ENCODE measurements at regions not wholly inside any gene's neighbourhood (a gene's known extent, or its start where the extent isn't known, plus 50 kb on each side); places are given as distances from the start of the nearest gene placed in this dataset.

- FAIRE-seq (no peak), DNase-seq (ENCODE audit: extremely low read depth in 1 of 4, low spot score in 3 of 4) (no peak), ATAC-seq (no peak)
- H3K79me2 ChIP-seq (ENCODE audit: control insufficient read depth, insufficient read depth, low read length), result no peaks in the 10 kb centered on the region
- 0% methylated on average over 5 of the region's 5 CpGs for WGBS (ENCODE audit: insufficient coverage, low coverage, missing lambda C conversion rate)
- no peaks in the 10 kb centered on the region for H3K36me3 ChIP-seq (ENCODE audit: control insufficient read depth, insufficient read depth, low read length)
- BruUV-seq (replicated peaks), result no TSS peak
- CTCF ChIA-PET (ENCODE audit: low intra/inter-chr PET ratio), result no interaction called here
- POLR2A ChIA-PET, result no interaction called here
- H3K9me1 ChIP-seq (ENCODE audit: control insufficient read depth, insufficient read depth, low read length), result no peaks in the 10 kb centered on the region
- intact Hi-C loops (cut with micrococcal nuclease), result no loop called here
- no peak overlapping the region for H3K27ac ChIP-seq (ENCODE audit: extremely low read depth, low read depth, low read length)
- H2AFZ ChIP-seq (ENCODE audit: low read depth, low read length), result no peak overlapping the region
- no peaks in the 10 kb centered on the region for H4K20me1 ChIP-seq (replicated peaks; ENCODE audit: control insufficient read depth, insufficient read depth, low read length)
- TF ChIP-seq E2F6 (IDR thresholded peaks at IDR 0.05; ENCODE audit: borderline replicate concordance in 1 of 2, extremely low read depth in 1 of 2, insufficient read depth in 1 of 2, insufficient read length in 1 of 2, low read depth in 1 of 2, low read length in 1 of 2, poor library complexity in 1 of 2, severe bottlenecking in 1 of 2) (no peak), SRSF7 (optimal IDR thresholded peaks at IDR 0.05; ENCODE audit: low read depth, low read length) (no peak), E2F1 (CRISPR knock-in tag; IDR thresholded peaks at IDR 0.05) (no peak), ZKSCAN8 (CRISPR knock-in tag; IDR thresholded peaks at IDR 0.05) (no peak)
- no peaks in the 10 kb centered on the region for H3K9me3 ChIP-seq (replicated peaks; ENCODE audit: control insufficient read depth, insufficient read depth, low read depth, low read length)
- no peak overlapping the region for H3K9ac ChIP-seq (ENCODE audit: insufficient read depth in 1 of 2, low read depth in 2 of 2, low read length in 2 of 2)
- H3K4me1 ChIP-seq (replicated peaks in 1 of 2; ENCODE audit: control insufficient read depth in 2 of 2, insufficient read depth in 2 of 2, low read length in 2 of 2), result no peaks in the 10 kb centered on the region
- H3K27me3 ChIP-seq (ENCODE audit: control insufficient read depth in 2 of 2, insufficient read depth in 2 of 2, low read length in 2 of 2), result no peaks in the 10 kb centered on the region
- H3K4me3 ChIP-seq, result no peak overlapping the region
- no peak overlapping the region for H3K4me2 ChIP-seq (ENCODE audit: insufficient read depth, low read length)
- in situ Hi-C loops (cut with MboI), result no loop called here
Measured at GRCh38 chr2:19021721-19022120, 336.7 kb downstream of the OSR1 start.
